ENCODE measurements at regions not wholly inside any gene's neighbourhood (a gene's known extent, or its start where the extent isn't known, plus 50 kb on each side); places are given as distances from the start of the nearest gene placed in this dataset.

GRCh38 chr4:117425636-117426035 lies 340.3 kb upstream of the TRAM1L1 start:
- no peak for DNase-seq (ENCODE audit: low read depth in 4 of 4, low spot score in 3 of 4)

DNA sequence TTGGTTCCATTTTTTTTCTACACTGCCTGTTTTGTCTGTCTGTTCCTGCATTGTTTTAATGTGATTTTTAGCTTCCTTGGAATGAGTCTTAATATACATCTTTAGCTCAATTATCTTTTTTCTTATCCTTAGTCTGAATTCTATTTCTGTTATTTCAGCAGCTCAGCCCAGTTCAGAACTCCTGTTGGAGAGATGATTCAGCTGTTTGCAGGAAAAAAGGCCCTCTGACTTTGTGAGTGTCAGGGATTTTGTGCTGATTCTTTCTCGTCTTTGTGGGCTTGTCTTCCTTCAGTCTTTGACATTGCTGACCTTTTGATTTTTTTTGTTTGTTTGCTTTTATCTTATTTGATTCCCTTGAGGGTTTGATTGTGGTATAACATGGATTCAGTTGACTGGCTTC lies 343.2 kb upstream of the TRAM1L1 start:
- DNase-seq (ENCODE audit: low read depth in 4 of 4, low spot score in 3 of 4) = no peak

GRCh38 chr4:117429061-117429460 lies 343.7 kb upstream of the TRAM1L1 start:
- DNase-seq (ENCODE audit: low read depth in 4 of 4, low spot score in 3 of 4) = no peak

DNA sequence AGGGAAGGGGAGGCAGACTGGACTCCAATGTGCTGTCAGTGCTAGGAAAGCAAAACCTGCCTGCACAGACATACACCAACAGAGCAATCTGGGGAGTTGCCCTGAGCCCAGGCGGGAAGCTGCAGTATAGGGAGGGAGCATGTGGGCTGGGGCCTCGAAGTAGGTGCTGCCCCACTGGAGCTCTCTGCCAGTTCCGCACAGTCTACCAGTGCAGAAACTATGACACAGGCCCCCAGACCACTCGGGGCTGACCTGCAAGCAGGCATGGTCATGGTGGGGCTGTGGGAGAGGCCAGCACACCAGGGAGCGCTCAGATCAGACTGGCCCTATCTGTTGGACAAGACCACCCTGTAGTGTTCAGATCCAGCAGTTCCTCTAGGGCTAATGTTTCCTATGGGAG lies 344.1 kb upstream of the TRAM1L1 start:
- no peak for DNase-seq (ENCODE audit: low read depth in 4 of 4, low spot score in 3 of 4)

DNA sequence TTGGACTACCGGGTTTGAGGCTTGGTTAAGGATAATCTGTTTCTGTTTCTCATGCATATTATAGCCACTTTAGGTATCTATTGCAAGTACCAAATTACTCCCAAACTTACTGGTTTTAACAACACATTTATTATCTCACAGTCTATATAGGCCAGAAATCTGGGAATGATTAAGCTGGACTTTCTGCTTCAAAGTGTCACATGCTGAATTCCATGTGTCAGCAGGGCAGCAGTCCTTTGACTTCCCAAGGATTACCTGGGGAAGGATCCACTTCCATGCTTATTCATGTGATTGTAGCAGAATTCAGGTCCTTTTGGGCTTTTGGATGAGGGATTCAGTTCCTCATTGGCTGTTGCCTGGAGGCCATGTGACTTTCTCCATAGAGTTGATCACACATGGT lies 349.0 kb upstream of the TRAM1L1 start:
- no peak for DNase-seq (ENCODE audit: low read depth in 4 of 4, low spot score in 3 of 4)

- DNase-seq (ENCODE audit: low read depth in 4 of 4, low spot score in 3 of 4) = no peak
Observed at GRCh38 chr4:117447925-117448324, 362.5 kb upstream of the TRAM1L1 start.

DNA sequence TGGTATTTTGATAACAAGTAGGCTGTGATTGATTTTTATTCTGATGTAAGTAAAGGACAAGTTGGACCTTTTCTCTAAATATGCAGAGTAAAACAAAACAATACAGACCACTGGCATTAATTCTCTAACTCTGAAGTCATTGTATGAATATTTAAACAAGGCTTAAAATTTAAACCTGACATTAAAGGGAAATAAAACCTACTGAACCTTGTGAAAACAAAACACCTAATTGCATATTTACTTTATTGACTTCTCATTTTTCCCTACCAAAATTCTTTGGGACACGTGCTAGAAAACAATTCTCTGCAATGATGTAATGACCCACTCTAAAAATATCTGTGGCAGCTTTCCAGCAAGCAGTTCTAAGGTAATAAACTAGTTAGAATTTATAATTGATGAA lies 369.7 kb upstream of the TRAM1L1 start:
- DNase-seq (ENCODE audit: low read depth in 4 of 4, low spot score in 3 of 4) = no peak

DNA sequence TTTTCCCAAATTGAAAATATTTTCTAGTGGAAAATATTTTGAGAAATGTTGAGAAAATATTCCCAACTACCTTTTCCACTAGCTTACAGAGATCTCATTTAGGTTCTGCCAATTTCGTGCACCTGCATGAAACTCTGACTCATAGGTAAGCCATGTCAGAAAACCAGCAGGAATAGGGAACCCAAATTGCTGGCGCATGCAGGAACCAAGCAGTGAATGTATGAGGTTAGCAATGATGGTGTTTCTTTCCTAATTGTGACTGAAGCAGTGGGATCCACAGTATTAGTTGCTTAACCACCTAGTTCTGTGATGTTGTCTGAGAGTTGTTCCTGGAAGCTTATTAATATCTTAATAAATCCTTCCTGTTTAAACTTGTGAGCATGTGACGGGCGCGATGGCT lies 381.0 kb upstream of the TRAM1L1 start:
- DNase-seq (ENCODE audit: low read depth in 4 of 4, low spot score in 3 of 4) = no peak

- DNase-seq (ENCODE audit: low read depth in 4 of 4, low spot score in 3 of 4) = no peak
Observed at GRCh38 chr4:117467404-117467803, 382.0 kb upstream of the TRAM1L1 start.

GRCh38 chr4:117474987-117475386 lies 389.6 kb upstream of the TRAM1L1 start:
- DNase-seq (ENCODE audit: low read depth in 4 of 4, low spot score in 3 of 4) = no peak

GRCh38 chr4:117477925-117478324 lies 392.5 kb upstream of the TRAM1L1 start:
- no peak for DNase-seq (ENCODE audit: low read depth in 4 of 4, low spot score in 3 of 4)

DNA sequence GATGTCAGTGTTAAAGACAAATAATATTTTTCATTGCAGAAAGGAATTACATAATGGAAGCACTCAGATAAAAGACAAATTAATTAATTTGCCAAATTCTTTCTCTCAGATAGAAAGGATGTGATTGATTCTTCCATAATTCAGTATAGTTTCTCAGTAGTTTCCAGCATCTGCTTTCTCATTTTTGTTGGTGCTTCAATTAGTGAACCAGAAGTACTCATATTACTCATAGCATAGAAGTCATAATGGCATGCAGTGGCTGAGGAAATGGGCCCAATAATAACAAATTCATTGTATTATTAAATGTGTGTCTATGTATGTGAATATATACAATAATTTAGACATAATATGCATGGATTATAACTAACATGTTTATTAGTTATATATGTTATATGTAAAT lies 393.3 kb upstream of the TRAM1L1 start:
- DNase-seq (ENCODE audit: low read depth in 4 of 4, low spot score in 3 of 4) = no peak

GRCh38 chr4:117479673-117480072 lies 394.3 kb upstream of the TRAM1L1 start:
- DNase-seq (ENCODE audit: low read depth in 4 of 4, low spot score in 3 of 4) = no peak

DNA sequence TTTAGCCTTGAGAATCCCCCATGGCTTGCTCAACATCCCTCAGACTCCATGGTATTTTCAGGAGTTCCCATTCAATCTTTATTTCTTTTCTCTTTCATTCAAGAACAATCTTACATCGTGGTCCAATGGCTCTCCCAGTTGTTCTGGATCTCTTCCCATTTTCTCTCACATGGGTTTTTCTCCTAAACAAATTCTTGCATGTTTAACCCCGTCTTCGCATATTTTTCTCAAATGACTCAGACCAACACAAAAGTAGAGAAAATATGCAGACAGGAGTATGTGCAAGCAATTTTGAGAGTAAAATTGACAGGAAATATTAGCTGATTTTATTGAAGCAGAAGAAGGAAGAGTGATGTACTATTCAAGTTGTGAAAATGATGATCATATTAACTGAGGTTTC lies 396.4 kb upstream of the TRAM1L1 start:
- no peak for DNase-seq (ENCODE audit: low read depth in 4 of 4, low spot score in 3 of 4)

DNA sequence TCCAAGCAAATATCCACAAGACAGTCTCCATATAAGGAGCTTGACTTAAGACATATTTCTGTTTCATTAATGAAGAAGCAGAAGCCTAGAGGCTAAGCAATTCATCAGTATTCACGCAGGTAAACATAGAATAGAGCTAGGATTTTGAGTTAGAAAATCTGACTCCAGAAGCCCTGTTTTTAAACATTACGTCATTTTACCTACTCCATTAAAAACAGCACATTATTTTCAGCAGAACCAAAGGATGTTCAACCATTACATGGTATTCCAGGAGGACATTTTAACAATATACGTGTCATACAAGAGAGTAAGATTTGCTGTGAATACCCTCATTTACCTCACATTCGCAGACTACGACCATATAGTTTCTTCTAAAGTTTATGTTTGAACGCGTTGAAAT lies 403.3 kb upstream of the TRAM1L1 start:
- DNase-seq (ENCODE audit: low read depth in 4 of 4, low spot score in 3 of 4) = no peak

- no peak for DNase-seq (ENCODE audit: low read depth in 4 of 4, low spot score in 3 of 4)
Observed at GRCh38 chr4:117489107-117489506, 403.7 kb upstream of the TRAM1L1 start.

DNA sequence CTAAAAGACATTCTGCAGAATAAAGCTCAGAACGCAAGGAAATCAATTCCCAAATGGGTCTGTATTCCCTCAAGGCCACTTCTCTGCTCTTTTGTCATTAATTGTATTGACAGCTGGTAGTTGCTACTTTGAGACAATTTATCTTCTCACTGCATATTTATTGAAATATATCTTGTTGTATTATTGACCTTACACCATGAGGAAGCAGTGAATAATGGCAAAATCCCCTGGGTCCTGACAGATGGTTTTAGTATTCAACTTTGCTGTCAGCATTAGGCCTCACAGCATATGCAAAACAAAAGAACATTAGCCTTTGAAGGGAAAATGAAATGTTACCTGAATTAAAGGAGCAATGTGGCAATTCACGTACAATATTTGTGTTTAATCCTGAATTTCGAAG lies 406.1 kb upstream of the TRAM1L1 start:
- DNase-seq (ENCODE audit: low read depth in 4 of 4, low spot score in 3 of 4) = no peak

- DNase-seq (ENCODE audit: low read depth in 4 of 4, low spot score in 3 of 4) = no peak
Observed at GRCh38 chr4:117495802-117496201, 410.4 kb upstream of the TRAM1L1 start.

DNA sequence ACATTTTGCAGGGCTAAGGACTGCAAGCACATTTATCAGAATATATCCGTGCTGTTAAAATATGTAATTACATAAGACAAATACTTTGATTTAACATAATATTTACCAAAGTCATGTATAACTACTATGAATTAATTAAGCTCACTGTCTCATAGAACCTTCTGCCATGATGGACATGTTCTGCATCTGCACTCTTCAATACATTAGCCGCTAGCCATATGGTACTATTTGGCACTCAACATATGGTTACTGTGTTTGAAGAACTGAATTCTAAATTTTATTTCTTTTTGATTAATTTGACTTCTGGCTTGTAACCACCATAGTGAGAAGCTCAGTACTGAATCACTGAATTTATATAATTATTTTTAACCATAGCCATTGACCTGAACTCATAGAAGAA lies 427.0 kb upstream of the TRAM1L1 start:
- no peak for DNase-seq (ENCODE audit: low read depth in 4 of 4, low spot score in 3 of 4)

- no peak for DNase-seq (ENCODE audit: low read depth in 4 of 4, low spot score in 3 of 4)
Observed at GRCh38 chr4:117514391-117515175, 429.2 kb upstream of the TRAM1L1 start.

GRCh38 chr4:117515921-117516320 lies 430.5 kb upstream of the TRAM1L1 start:
- DNase-seq (ENCODE audit: low read depth in 4 of 4, low spot score in 3 of 4) = no peak

- no peak for DNase-seq (ENCODE audit: low read depth in 4 of 4, low spot score in 3 of 4)
Observed at GRCh38 chr4:117527601-117528000, 442.2 kb upstream of the TRAM1L1 start.

- no peak for DNase-seq (ENCODE audit: low read depth in 4 of 4, low spot score in 3 of 4)
Observed at GRCh38 chr4:117529401-117529800, 444.0 kb upstream of the TRAM1L1 start.
